ENCODE measurements at regions not wholly inside any gene's neighbourhood (a gene's known extent, or its start where the extent isn't known, plus 50 kb on each side); places are given as distances from the start of the nearest gene placed in this dataset.

DNA sequence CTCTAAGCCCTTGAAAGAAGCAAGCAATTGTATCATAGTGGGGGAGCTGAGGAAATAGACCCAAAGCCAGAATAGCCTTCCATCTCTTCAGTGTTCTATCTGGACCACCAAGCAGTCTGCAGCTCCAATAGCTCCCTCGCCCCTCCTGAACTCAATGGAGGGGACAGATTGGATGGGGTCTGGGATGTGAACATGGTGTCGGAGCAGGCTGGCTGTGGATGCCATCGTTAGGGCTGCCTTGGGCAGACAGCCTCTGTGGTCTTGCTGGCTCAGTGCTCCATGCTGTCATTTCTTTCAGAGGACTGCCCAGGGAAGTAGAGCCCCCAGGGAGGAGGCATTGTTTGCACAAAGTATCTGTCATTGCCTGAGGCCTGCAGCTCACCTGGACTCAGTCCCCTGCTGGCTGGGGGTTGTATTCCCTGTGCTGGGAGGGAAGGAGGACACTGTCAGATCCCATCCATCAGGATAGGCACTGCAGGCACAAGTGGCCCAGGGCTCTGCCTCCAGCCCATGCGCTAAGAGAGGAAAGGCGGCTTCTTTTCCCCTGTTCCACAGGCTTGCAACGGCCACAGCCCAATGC is 537.7 kb downstream of the BUD13 start:
- no peak for DNase-seq

DNA sequence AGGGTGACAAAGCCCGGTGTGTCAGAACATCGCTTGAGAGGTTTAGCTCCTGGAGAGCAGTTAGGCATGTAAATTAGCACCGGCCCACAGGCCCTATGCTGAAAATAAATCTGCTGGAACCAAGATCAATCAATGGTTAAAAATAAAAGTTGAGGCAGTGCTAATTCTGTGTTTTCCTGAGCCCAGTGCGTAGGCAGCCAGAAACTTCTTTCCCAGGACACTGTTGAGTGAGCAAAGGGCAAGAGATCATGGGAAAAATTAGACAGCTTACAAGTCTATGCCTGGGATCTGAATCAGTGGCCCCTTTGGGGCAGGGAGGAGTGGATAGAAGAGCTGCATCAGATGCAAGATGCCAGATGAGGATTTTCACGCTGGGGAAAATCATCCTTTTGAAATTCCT is 539.2 kb downstream of the BUD13 start:
- no peak for DNase-seq

DNA sequence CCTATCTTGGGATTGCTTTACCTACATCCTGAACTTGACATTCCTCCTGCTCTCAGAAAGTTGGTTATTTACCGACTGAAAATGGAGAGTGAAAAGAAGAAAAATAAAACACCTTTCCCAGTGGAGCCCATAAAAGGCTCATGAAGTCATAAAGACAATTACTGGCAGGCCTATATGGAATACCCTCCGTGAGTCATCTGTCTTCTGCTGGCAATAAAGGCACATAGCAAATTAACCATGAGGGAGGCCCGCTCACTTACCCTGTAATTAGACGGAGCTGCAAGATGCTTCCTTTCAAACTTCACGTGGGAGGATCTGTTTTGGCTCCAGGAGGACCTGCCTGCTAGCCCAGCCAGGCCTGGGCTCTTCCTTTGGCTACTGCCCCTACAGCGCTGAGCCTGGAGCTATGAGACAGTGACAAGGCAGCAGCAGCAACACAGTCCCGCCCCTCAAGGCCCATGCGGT is 540.4 kb downstream of the BUD13 start:
- DNase-seq: no peak

DNA sequence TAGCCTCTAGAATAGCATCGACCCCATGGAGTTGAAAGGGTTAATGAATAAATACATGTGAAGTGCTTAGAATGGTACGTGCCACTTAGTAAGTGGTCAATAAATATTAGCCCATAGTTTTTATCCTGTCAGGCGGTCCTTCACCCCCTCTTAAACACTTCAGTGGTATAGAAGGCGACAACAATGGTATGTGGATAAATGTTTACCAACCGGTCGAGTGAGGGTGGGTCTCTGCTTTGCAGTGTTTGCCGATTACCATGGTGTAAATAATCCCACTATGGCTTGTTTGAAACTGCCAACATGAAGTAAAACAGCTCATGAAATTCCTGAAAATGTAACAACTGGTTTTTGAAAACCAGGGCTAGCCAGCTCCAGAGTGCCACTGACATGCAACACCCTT is 541.2 kb downstream of the BUD13 start:
- DNase-seq: no peak

DNA sequence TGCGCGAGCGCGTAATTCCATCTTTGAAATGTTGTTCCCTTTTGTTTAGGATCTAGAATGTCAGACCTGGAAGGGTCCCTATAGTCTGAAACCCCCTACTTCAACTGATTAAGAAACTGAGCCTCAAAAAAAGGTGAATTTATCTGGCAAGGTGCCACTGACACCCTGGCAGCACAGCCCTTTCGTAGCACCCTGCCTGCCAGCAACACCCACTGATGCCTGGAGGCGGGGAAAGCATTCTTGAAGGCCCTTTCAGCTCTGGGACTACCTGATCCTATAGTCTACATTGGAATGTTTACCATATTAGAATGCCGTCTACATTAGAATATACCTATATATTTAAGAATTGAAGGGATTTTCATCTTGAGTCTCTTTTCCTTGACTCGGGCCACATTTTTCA is 542.3 kb downstream of the BUD13 start:
- DNase-seq: no peak

DNA sequence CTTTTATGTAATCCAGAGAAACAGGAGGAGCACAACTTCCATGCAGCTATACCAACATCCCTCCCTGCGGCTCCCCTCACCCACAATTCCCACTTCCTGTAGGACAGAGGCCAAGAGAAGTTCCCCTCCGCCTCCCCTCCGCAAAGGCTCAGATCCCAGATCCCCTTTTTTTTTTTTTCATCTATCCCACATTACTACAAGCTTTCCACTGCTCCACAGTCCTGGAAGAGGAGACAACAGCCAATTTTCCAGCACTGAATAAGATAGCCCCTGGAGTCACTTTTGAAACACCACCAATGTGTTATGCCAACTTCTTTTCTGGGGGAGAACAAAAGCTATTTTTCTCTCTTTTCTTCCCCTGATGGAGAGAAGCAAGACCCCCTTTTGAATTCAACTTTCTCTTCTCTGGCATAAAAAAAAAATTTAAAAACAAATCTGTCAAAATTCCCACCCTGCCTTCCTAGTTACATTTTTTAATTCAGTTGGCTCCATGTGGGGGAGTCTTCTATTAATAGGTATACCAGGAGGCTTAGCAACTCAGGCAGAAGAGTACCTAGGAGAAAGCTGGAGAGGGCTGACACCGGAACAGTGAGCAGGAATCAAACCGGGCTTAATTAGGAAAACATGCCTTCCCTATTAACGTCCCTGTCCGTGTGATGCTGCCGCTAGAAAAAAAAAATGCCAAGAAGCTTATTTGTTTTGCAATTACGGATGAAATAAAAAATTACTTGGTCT is 543.4 kb downstream of the BUD13 start:
- DNase-seq: no peak

DNA sequence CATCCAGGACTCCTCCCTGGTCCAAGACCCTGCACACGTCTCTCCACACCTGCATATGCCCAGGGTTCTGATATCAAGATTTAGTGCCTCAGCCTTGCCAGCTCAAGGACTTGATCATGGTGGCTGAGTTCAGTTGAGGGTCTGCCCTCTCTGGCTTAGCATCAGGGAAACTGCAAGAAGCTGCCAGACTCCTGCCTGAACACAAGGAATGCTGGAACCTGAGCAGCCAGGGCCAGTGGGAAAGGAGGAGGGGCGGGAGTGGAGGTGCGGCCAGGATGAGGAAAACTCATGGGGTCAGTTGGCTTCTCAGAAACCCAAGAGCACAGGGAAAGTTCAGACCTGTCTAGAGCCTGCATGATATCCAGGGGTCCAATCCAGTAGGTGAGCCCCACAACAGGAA is 546.1 kb downstream of the BUD13 start:
- DNase-seq: no peak

DNA sequence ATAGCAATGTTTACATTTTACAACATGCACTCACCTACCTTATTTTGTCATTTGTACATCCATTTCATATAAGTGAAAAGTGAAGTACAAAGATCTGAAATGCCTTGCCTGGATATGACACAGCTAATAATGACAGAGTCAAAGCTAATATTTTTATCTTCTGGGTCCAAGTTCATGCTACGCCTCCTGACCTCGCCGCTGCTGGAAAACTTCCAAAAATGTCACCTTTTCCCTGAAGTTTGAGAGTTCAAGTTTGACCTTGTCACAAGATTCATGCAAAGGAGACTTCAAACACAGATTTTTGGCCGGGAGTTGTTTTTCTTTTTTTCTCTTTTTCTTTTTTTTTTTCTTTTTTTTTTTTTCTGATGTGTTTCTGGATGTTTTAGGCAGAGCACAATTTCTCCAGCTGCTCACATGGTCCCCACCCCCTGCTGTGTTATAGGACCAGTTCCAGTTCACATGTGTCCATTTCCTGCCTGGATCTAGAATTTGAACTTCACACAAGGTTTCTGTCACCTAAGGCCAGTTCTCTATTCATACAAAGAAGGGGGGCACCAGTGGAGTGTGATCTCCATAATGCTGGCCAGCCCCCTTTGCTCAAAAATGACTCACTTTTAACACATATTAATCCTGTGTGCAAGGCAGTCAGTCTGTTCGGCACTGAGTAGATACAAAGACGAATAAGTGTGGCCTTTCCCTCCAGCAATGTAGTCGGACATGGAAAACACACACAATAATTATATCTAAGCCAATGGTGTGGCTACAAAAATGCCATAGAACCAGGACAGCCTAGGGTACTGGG is 546.8 kb downstream of the BUD13 start:
- no peak for DNase-seq

DNA sequence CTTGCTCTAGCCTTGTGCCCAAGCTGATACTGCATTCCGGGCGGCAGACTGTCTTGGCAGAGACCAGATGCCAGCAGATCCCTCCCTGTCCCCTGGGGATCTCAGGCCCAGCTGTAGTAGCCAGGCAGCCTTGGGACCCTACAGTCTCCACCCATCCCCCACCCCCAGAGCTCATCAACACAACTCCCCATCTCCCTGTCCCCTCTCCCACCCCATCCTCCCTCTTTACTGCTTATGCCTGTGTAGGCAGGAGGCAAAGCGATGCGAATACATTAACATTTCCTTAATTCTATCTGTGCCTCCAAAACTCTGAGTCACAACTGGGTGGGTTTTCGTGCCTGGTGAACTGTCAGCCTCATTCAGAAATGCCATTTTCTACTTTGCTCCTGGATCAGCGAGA is 547.6 kb downstream of the BUD13 start:
- DNase-seq: no peak

DNA sequence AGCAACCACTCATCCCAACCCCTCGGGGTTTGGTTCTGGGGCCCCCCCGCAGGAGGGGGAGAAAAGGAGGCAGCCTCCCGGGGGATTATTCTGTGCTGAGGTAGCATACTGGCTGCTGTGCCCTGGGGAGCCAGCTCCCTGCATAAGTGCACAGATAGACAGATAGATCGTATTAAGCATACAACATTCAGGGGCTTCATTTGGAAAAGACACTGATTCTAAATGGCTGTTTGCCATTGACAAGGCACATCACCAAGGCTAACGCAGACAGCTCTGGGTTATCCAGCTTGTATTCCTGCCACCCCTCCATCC is 547.9 kb downstream of the BUD13 start:
- DNase-seq: no peak

DNA sequence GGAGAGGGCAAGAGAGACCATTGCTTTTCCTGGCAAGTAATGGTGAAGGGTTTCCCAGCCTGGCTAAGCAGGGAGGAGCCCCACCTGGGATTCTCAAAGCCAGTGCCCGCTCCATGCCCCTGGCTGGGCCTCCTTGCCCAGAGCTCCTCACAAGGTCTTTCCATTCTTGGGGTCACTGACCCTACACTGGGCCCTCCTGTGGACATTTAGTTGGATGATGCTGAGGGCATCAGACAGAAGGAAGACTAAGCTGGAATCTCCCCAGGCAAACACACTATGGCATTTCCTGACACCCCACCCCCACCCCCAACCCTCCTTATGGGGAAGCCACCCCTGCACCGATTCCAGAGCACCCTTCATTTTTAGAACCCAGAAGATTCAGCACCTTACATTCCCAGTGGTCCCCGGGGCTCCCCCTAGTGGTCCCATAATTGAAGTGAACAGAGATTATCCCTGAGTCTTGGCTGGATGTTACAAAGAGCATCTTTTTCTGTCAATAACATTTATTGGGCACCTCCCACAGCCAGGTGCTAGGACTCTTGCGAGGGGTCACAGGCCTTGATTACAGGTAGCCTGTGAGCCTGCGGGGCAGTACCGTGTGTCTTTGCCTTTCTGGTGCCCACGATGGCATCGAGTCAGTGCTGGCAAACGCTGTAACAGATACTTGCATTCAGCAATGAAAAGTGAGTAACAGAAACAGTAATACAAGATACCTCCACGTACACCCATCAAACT is 548.5 kb downstream of the BUD13 start:
- peak; percentile 11 to 45 for DNase-seq

DNA sequence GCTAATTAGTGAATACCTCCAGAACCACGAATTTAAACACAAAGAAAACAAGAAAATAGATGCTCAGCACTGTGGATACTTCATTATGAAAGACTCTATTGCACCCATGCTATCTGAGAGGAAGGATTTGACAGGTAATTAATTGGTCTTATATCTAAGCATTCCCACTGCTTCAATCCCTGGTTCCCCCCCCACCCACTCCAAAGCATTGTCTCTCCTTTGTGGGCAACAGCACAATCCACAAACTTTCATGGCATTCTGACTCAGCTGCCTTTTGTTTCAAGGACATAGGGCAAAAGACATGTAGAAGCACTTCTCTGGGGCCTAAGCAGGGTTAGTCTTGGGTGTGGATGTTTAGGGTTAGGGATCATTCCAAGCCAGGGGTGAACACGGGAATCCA is 551.4 kb downstream of the BUD13 start:
- DNase-seq: no peak

DNA sequence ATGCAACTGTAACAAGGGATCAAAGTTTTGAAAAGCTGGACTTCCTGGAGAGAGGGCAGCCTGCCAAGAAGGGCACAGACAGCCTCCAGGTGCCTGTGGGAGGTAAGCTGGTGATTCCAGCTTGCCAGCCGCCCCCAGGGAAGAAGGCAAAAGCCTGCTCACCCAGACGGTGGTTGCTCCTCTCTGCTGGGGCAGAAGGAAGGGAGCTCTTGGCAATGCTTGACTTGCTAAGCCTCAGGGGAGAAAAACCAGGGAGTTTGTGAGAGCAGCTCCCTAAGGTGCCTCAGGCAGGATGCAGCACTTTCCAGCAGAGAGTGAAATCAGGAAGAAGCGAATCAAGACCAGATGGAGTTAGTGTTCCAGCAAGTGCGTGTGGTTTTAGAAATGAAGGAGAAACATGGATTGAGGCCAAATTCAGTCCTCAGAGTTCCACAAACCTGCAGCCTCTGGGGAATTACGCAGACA is 553.6 kb downstream of the BUD13 start:
- DNase-seq: no peak

DNA sequence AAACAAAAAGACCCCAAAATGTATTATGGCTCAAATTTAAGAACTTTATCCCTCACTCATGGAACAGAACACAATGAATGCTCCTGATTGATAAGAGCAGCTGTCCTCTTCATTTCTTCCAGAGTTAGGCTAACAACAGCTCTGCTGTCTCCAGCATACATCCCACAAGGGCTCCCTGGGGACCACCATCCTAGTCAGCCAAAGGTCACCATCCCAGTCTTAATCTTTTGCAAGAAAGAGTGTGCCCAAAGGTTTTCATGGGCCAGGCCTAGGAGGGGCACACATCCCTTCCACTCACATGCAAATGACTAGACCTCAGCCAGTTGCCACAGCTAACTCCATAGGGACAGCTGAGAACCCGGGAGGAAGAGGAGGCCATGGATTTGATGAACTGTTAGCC is 555.3 kb downstream of the BUD13 start:
- DNase-seq: no peak

DNA sequence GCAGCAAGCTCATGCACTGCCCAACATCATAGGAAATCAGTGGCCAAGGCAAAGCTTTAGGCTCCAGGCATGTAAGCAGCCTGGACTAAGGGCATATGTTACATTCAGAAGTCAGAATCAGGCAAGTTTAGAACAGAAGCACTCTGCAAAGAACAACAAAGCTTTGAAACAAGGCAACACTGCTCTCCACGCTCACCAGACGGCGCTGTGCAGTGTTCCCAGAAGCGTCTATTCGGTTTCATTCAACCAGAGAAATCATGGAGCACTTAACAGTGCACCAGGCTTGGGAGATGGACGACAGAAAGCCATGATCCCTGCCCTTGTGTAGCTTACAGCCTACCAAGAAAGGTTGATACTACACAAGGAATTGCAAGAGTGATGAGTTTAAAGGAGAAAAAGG is 555.8 kb downstream of the BUD13 start:
- DNase-seq: peak in 1 of 2 experiments; percentile 14

DNA sequence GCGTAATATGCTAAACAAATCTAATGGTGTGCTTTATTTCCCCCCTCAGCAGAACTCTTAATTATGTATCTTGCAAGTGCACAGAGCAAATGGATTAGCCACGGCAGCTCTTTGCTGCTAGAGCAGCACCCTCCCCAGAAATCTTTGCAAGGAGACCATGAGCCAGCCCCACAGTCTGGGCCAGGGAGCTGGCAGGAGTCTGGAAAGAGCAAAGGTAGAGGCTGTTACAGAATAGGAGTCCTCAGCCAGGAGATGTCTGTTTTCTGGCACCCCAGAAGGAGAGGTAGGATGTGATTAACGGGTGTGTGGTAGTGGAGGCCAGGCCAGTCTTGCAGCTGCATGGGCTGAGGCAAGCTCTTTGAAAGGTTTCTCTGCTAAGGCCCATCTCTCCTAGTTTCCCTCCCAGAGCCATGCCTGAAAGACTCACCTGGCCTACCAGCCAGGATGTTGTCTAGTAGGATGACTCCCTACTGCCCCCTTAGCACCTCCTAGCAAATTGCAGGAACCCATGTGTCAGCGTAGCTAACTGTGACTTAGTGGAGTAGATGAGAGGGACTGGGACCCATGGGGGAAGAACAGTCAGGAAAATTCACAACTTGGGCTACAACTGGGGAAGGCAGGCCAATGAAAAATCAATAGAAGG is 557.2 kb downstream of the BUD13 start:
- DNase-seq: no peak

DNA sequence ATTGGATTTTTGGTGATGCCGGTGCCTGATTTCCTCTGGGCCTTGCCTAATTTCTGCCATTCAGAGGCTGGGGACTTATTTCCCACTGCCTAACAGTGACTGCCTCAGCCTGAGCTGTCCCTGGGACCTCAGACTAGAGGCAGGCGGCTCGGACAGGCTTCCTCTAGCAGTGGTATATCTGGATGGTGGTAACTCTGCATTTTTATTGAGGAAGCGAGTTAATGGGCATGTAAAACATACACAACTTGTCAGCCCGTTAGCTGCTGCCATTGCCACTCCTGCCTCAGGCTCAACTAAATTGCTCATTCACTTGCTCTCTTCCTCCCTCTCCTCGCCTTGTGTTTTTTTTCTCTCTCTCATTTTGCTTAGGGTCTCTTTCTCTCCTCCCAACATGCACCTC is 561.6 kb downstream of the BUD13 start:
- DNase-seq: no peak

DNA sequence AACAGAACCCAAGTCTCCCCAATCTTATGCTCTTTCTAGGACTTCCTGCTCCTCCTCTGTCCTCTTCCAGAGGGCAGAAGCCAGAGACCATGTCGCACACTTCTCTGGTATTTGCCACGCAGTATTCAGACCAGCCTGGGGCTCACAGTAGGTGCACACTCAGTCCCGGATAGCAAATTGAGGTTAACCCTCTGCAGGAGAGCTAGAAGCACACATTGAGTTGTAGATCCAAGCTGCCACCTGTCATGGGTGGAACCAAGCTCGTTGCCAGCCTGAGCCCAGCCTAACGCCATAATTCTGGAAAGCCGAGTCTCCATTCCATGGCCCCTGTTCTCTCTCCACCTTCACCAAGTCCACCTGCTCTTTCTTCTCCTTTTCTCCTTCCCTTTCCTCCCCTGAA is 562.1 kb downstream of the BUD13 start:
- no peak for DNase-seq

DNA sequence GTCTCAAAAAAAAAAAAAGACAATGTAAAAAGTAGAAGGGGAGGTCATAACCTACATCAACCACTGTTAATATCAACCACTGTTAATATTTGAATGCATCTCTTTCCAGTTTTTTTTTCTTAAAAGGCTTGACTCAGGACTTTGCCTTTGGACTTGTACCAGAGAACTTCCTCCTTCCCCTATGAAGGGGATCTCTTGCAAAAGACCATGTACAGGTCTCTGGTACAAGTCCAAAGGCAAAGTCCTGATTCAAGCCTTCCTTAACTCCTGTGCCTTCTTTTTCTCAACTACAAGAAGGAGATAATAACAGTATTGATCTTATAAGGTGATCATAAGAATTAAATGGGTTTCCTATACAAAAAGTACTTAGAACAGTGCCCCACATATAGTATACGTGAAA is 563.5 kb downstream of the BUD13 start:
- no peak for DNase-seq

DNA sequence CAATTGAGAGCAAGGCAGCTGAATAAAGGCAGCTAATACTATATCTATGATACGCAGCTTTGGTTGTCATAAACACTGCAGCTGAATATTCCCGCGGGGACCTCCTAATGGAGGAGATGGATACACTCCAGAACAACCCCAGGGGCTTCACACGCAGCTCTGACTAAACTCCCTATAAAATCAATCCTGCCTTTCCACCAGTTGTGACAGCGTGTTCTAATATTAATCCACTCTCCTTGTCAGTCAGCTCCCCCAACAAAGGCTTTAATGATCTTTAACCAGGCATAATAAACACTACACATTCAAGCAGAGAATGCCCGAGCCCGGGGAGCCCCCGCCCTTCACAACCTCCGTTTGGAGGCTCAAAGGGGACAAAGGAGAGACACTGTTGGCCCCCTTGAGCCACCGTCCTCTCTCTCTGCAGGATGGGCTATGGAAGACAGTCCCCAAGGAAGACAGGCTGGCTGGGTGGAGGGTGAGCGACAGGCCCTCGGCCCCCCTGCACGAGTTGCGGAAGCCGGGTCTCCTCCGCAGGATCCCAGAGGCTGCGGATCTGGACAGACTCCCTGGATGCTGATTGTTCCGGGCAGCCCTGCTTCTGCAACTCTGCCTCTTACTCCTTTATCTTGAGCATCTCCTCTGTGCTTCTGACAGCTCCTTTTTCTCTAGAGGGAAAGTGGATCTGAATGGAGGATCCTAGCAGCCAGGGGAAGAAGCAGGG is 565.2 kb downstream of the BUD13 start:
- DNase-seq: no peak

DNA sequence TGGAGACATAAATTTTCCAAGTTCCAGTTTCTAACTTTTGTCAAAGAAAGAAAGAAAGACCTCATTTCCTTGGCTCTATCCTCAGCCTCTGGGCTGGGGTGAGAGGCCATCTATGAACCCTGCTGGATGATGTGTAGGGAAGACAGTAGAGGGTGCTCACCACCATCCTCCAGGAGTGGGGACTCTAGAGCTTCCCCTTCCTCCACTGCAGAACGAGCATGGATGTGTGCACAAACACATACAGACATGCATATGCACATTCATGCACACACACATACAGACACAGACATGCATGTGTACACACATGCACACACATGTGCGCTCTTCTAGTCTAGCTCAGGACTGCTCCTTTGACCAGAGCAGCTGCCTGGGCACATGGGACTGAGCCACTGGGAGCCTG is 565.8 kb downstream of the BUD13 start:
- no peak for DNase-seq

DNA sequence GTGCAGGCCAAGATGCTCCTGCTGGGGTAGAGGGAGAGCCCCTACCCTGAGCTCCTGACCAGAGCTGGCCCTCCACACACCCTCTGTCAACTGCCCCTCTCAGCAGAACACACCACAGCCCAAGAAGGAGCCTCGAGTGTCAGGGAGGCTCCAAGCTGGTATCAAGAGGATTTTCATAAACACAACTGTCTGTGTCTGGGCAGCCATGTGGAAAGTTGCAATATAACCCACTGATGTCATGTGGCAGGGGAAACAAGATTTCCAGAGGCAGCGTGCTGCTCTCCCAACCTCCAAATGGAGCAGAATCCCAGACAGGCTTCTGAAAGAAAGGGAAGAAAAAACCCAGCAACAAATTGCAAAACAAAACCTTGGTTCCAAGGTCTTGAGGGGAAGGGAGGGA is 569.9 kb downstream of the BUD13 start:
- no peak for DNase-seq
